ENCODE measurements at regions not wholly inside any gene's neighbourhood (a gene's known extent, or its start where the extent isn't known, plus 50 kb on each side); places are given as distances from the start of the nearest gene placed in this dataset.
A peak's percentile ranks its signal among the peaks of the same experiment; 100 is the strongest.
"Not testable (repeated sequence)": the region's sequence is repeated elsewhere in the genome, so short reads cannot be mapped to it uniquely, and the experiment has no call there.

DNA sequence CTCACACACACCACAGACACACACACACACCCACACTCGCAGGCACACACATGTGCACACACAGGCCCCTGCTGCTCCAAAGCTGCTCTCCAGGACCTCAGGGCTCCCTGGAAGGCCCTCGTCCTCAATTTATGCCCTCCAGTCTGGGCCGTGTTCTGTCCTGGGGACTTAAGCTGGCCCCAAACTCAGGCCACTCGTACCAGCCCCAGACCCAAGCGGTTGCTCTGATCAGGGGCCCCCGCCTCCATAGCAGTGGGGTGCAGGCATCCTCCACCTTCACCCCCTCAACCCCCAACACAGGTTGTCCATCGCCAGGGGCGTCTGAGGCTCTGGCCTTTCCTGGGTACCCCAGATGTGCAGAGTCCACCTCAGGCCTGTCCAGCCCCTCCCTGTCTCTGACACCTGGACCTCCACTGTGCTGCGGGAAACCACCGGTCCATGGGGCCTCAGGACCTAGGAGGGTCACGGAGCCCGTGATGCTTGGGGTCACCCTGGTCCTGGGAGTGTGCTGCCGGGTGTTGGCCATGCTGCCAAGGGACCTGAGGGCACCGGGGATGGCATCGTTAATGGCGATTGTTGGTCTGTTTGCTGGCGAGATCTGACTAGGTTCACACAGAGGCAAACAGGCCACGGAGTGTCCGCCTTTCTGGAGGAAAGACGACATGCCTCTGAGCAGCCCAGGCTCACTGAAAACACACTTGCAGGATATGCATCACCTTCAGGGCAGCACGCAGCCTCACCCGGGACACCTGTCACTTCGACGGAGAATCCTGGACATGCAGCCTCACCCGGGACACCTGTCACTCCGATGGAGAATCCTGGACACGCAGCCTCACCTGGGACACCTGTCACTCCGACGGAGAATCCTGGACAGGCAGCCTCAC, 155.6 kb downstream of the NDUFA10 start:
- DNase-seq (no peak), ATAC-seq (no peak)
- intact Hi-C loops (cut with micrococcal nuclease), result no loop called here

DNA sequence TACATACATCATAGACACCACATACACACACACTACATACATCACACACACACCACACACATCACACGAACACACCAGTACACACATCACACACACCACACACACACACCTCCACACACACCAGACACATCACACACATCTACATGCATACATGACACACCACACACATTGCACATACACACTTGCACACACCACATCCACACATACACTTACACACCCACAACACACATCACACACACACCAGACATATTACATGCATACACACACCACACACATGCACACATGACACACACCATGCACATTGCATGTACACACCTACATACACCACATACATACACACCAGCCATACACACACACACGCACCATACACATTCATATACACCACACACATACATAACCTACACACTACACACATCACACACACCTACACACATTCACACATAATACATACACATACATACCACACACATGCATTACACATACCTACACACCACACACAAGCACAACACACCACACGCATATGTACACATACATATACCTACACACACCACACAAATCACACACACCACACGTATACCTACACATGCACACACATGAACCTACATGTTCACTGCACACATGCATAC, 156.5 kb downstream of the NDUFA10 start:
- intact Hi-C loops (cut with micrococcal nuclease), result no loop called here
- DNase-seq, result no peak
- no peak for ATAC-seq

- no peak for DNase-seq
- intact Hi-C loops (cut with micrococcal nuclease), result no loop called here
- no peak for ATAC-seq
Measured at GRCh38 chr2:239866778-239867177, 158.4 kb downstream of the NDUFA10 start.

DNA sequence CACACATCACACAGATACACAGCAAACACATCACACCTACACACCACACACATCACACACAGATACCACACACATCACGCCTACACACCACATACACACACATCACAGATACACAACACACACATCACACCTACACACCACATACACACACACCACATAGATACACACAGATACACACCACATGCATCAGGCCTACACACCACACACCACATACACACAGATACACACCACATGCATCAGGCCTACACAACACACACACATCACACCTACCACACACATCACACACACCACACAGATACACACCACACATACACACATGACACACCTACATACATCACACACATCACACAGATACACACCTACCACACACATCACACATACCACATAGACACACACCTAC, 158.8 kb downstream of the NDUFA10 start:
- DNase-seq (no peak), ATAC-seq (no peak)
- intact Hi-C loops (cut with micrococcal nuclease), result no loop called here

DNA sequence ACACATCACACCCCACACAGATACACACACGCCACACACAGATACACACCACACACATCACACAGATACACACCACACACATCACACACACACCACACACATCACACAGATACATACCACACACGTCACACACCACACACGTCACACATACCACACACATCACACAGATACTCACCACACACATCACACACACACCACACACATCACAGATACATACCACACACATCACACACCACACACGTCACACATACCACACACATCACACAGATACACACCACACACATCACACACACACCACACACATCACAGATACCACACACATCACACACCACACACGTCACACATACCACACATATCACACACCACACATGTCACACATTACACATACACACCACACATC, 159.3 kb downstream of the NDUFA10 start:
- DNase-seq; ATAC-seq; intact Hi-C loops (cut with micrococcal nuclease): not testable (repeated sequence)

DNA sequence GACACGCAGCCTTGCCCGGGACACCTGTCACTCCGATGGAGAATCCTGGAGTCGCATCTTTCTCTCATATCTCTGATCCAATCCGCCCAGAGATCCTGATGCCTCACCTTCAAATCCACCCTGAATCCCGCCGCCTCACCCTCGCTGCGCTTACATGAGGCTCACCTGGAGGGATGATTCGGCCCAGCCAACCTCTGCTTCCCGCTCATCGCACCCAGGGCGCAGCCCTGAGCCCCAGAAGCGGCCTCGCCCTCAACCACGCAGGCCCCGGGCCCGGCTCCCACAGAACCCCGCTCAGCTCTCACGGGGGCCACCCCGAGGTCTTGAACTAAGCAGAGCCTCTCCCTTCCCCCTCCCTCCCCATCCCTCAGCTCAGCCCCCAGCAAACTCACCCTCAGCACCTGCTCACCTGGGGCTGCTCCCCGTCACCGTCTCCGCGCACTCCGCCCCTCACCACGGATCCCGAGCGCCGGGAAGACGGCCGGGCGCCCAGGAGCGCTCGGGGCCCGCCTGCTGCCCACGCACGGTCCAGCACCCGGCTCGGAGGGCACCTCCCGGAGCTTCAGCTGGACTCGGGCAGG, 160.0 kb downstream of the NDUFA10 start:
- DNase-seq (no peak), ATAC-seq (no peak)
- intact Hi-C loops (cut with micrococcal nuclease), result no loop called here

- DNase-seq (no peak), ATAC-seq (no peak)
- intact Hi-C loops (cut with micrococcal nuclease), result no loop called here
Measured at GRCh38 chr2:239864247-239865058, 160.7 kb downstream of the NDUFA10 start.

DNA sequence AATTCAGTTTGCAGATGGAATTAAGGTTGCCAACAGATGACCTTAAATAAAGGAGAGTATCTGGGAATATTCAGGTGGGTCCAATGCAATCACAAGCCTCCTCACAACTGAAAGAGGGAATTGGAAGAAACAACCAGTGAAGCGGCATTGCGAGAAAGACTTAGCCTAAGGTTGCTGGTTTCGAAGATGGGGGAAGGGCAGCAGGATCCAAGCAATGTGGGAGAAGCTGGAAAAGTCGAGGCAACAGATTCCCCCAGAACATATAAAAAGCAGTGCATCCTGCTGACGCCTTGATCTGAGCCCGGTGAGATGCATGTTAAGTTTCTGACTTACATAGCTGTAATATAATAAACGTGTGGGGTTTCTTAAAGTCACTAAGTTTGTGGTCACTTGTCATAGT, 162.5 kb downstream of the NDUFA10 start:
- ATAC-seq, result no peak
- no peak for DNase-seq
- intact Hi-C loops (cut with micrococcal nuclease), result no loop called here

GRCh38 chr2:239858179-239858578, 167.0 kb downstream of the NDUFA10 start:
- DNase-seq (no peak), ATAC-seq (no peak)

DNA sequence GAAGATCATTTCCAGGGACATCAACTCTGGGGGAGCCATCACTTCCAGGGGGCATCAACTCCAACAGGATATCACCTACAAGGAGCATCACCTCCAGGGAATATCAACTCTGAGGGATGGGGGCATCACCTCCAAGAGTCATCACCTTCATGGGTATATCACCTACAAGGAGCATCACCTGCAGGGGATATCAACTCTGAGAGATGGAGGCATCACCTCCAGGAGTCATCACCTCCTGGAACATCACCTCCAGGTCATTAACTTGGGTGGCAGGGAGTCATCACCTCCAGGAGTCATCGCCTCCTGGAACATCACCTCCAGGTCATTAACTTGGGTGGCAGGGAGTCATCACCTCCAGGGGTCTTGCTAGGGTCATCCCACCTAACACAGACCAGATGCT, 167.6 kb downstream of the NDUFA10 start:
- ATAC-seq, result no peak
- intact Hi-C loops (cut with micrococcal nuclease), result no loop called here
- no peak for DNase-seq

More at GRCh38 chr2:239858179-239858578, 167.0 kb downstream of the NDUFA10 start:
- intact Hi-C loops (cut with micrococcal nuclease), result no loop called here

GRCh38 chr2:239856620-239857285, 168.4 kb downstream of the NDUFA10 start:
- no peak for ATAC-seq

GRCh38 chr2:239855863-239856587, 169.1 kb downstream of the NDUFA10 start:
- ATAC-seq (peak; percentile 39), DNase-seq (no peak)
- intact Hi-C loops (cut with micrococcal nuclease), result no loop called here

More at GRCh38 chr2:239856620-239857285, 168.4 kb downstream of the NDUFA10 start:
- intact Hi-C loops (cut with micrococcal nuclease), result no loop called here
- no peak for DNase-seq

DNA sequence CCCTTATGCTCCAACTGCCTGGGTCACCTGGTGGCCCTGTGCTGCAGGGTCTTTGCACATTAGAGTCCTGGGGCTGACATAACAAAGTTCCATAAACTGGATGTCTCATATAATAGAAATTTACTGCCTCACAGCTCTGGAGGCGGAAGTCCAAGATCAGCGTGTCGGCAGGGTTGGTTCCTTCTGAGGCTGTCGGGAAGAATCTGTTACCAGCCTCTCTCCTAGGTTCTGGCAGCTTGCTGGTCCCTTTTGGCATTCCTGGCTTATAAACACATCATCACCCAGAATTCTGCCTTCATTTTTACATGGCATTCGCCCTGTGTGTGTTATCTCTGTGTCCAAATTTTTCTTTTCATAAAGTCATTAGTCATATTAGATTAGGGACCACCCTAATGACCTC, 170.5 kb downstream of the NDUFA10 start:
- DNase-seq, result no peak
- intact Hi-C loops (cut with micrococcal nuclease), result no loop called here

DNA sequence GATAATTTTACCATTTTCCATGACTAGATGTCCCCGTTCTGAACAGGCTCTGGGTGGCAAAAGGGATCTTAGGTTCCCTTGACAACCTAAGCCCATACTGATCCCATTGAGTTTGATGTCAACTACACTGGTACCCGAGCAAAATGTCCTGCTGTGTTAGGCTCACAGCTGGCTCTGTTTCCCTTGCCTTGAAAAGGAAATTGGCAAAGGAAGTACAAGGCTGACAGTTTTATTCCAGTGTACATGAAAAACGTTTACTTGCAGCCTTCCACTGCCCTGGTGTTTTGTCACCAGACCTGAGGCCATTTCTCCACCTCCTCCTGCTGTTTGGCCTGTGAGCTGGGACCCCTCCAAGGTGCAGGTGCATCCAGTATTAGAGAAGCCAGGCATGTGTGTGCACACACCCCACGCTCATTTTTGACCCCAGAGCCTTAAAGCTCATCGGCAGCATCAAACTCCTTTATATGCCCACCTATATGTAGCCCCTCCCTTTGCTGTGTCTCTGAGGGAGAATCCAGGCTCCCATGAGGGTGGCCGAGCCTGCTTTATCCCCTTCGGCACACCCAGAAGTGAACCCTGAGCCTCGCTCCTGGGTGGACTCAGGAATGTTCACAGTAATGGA, 171.3 kb downstream of the NDUFA10 start:
- intact Hi-C loops (cut with micrococcal nuclease), result no loop called here
- ATAC-seq (no peak), DNase-seq (no peak)

More for the DNA sequence above, 170.5 kb downstream of the NDUFA10 start:
- no peak for ATAC-seq

GRCh38 chr2:239853121-239853520, 172.0 kb downstream of the NDUFA10 start:
- intact Hi-C loops (cut with micrococcal nuclease), result no loop called here
- ATAC-seq, result no peak
- DNase-seq, result no peak

- intact Hi-C loops (cut with micrococcal nuclease), result no loop called here
- ATAC-seq (no peak), DNase-seq (no peak)
Measured at GRCh38 chr2:239852272-239852671, 172.9 kb downstream of the NDUFA10 start.

GRCh38 chr2:239846789-239847676, 178.1 kb downstream of the NDUFA10 start:
- ATAC-seq (no peak), DNase-seq (no peak)
- intact Hi-C loops (cut with micrococcal nuclease), result no loop called here

Data from left ventricle myocardium superior (tissue), 1 donor.